ENCODE measurements at regions not wholly inside any gene's neighbourhood (a gene's known extent, or its start where the extent isn't known, plus 50 kb on each side); places are given as distances from the start of the nearest gene placed in this dataset.

GRCh38 chr20:24718277-24718676 is 230.8 kb upstream of the CST7 start:
- DNase-seq: no peak

- DNase-seq: no peak
Observed at GRCh38 chr20:24718696-24719095, 230.4 kb upstream of the CST7 start.

- peak in 1 of 2 donors; percentile 21 for DNase-seq
Observed at GRCh38 chr20:24720957-24721356, 228.1 kb upstream of the CST7 start.

- no peak for DNase-seq
Observed at GRCh38 chr20:24721891-24722568, 227.0 kb upstream of the CST7 start.

GRCh38 chr20:24722586-24722985 is 226.5 kb upstream of the CST7 start:
- no peak for DNase-seq

GRCh38 chr20:24723186-24723585 is 225.9 kb upstream of the CST7 start:
- no peak for DNase-seq

GRCh38 chr20:24723647-24724352 is 225.3 kb upstream of the CST7 start:
- DNase-seq: no peak

GRCh38 chr20:24724982-24725533 is 224.0 kb upstream of the CST7 start:
- no peak for DNase-seq

- no peak for DNase-seq
Observed at GRCh38 chr20:24727795-24728194, 221.3 kb upstream of the CST7 start.

- no peak for DNase-seq
Observed at GRCh38 chr20:24729896-24730605, 219.0 kb upstream of the CST7 start.

- DNase-seq: no peak
Observed at GRCh38 chr20:24730750-24731149, 218.3 kb upstream of the CST7 start.

GRCh38 chr20:24731312-24731711 is 217.8 kb upstream of the CST7 start:
- DNase-seq: no peak

GRCh38 chr20:24732076-24732475 is 217.0 kb upstream of the CST7 start:
- DNase-seq: no peak

GRCh38 chr20:24732599-24732998 is 216.5 kb upstream of the CST7 start:
- no peak for DNase-seq

- DNase-seq: no peak
Observed at GRCh38 chr20:24733416-24733815, 215.7 kb upstream of the CST7 start.

- DNase-seq: no peak
Observed at GRCh38 chr20:24734139-24734538, 214.9 kb upstream of the CST7 start.

- DNase-seq: no peak
Observed at GRCh38 chr20:24735263-24735662, 213.8 kb upstream of the CST7 start.

GRCh38 chr20:24736131-24736843 is 212.8 kb upstream of the CST7 start:
- no peak for DNase-seq

GRCh38 chr20:24736844-24737211 is 212.2 kb upstream of the CST7 start:
- no peak for DNase-seq

GRCh38 chr20:24737212-24737850 is 211.7 kb upstream of the CST7 start:
- DNase-seq: no peak

- DNase-seq: no peak
Observed at GRCh38 chr20:24738058-24738775, 210.9 kb upstream of the CST7 start.
